Left lung (tissue), 4 donors: ENCODE measurements at regions not wholly inside any gene's neighbourhood (a gene's known extent, or its start where the extent isn't known, plus 50 kb on each side); places are given as distances from the start of the nearest gene placed in this dataset.

ENCODE experiments used
- ATAC-seq: fragments of 200-7000 bp; cut with Tn5 transposase; one replicate; pipeline ENCODE4 v1.9.1; 2020; ENCODE audit warnings: moderate library complexity
- DNase-seq, 4 donors: peaks; one replicate each; pipeline ENCODE4 v3.0.0-alpha.2; 2013 to 2020
- H3K27ac ChIP-seq, 2 donors: fragments of 200-600 bp; sonication (generic) in 1 of 2; one replicate each; pipeline versions ENCODE4 v1.5.0 to v1.8.0; 2020 to 2021
- H3K27me3 ChIP-seq, 2 donors: fragments of 200-600 bp; sonication (generic) in 1 of 2; one replicate each; pipeline versions ENCODE4 v1.5.0 to v1.8.0; 2020 to 2021
- H3K36me3 ChIP-seq, 2 donors: fragments of 200-600 bp; sonication (generic) in 1 of 2; one replicate each; pipeline versions ENCODE4 v1.5.0 to v1.8.0; 2020 to 2021
- H3K4me1 ChIP-seq, 2 donors: fragments of 200-600 bp; one replicate each; pipeline ENCODE4 v1.8.0; 2021
- H3K4me3 ChIP-seq, 2 donors: fragments of 200-600 bp; sonication (generic) in 1 of 2; one replicate each; pipeline versions ENCODE4 v1.5.0 to v1.8.0; 2020 to 2021; ENCODE audit warnings: mild to moderate bottlenecking in 1 of 2
- H3K9me3 ChIP-seq, 2 donors: fragments of 200-600 bp; sonication (generic) in 1 of 2; one replicate each; pipeline versions ENCODE4 v1.5.0 to v1.8.0; 2020 to 2021
- CTCF ChIP-seq, 2 donors: fragments of 200-600 bp; sonication (generic) in 1 of 2; IDR thresholded peaks; one replicate each; pipeline versions ENCODE4 v1.5.0 to v1.8.0; 2021; ENCODE audit warnings: antibody characterized with exemption in 2 of 2
- intact Hi-C, 2 donors: fragments of 100-400 bp; cut with DNase I; formaldehyde crosslinking; loops; one replicate each; pipeline versions ENCODE4 v1.11.2 to v1.14.2; 2022
- donor health status: DM: no; HTN: yes; CAD: no.
- donor health status: DM: no; HTN: no; CAD: no.

GRCh38 chr2:60273836-60274235 lies 279.6 kb downstream of the BCL11A start:
- H3K4me1 ChIP-seq = no peaks in the 10 kb centered on the region
- no peak for TF ChIP-seq CTCF (IDR thresholded peaks at IDR 0.05)
- H3K27ac ChIP-seq = no peak overlapping the region
- DNase-seq (no peak), ATAC-seq (no peak)
- H3K4me3 ChIP-seq = no peak overlapping the region
- intact Hi-C loops = no loop called here
- no peaks in the 10 kb centered on the region for H3K27me3 ChIP-seq
- H3K9me3 ChIP-seq = peaks cover 0 to 12% of the 10 kb centered on the region in 2 donors
- no peaks in the 10 kb centered on the region for H3K36me3 ChIP-seq

- peaks cover 0 to 12% of the 10 kb centered on the region in 2 donors for H3K9me3 ChIP-seq
- no peaks in the 10 kb centered on the region for H3K4me1 ChIP-seq
- no peak overlapping the region for H3K27ac ChIP-seq
- intact Hi-C loops = no loop called here
- TF ChIP-seq CTCF (IDR thresholded peaks at IDR 0.05) = no peak
- H3K4me3 ChIP-seq = no peak overlapping the region
- DNase-seq = no peak
- H3K36me3 ChIP-seq = no peaks in the 10 kb centered on the region
- no peak for ATAC-seq
- no peaks in the 10 kb centered on the region for H3K27me3 ChIP-seq
Measured at GRCh38 chr2:60271713-60272112, 281.7 kb downstream of the BCL11A start.

GRCh38 chr2:60271131-60271530 lies 282.3 kb downstream of the BCL11A start:
- Histone ChIP-seq H3K27me3 (no peaks in the 10 kb centered on the region), H3K4me3 (no peak overlapping the region), H3K27ac (no peak overlapping the region), H3K4me1 (no peaks in the 10 kb centered on the region), H3K9me3 (peaks cover 0 to 12% of the 10 kb centered on the region in 2 donors), H3K36me3 (no peaks in the 10 kb centered on the region)
- ATAC-seq (no peak), DNase-seq (no peak)
- TF ChIP-seq CTCF (IDR thresholded peaks at IDR 0.05) = no peak
- intact Hi-C loops = no loop called here

- Histone ChIP-seq H3K27ac (no peak overlapping the region), H3K9me3 (no peaks in the 10 kb centered on the region), H3K4me1 (no peaks in the 10 kb centered on the region), H3K36me3 (no peaks in the 10 kb centered on the region), H3K4me3 (no peak overlapping the region), H3K27me3 (no peaks in the 10 kb centered on the region)
- intact Hi-C loops = no loop called here
- TF ChIP-seq CTCF (IDR thresholded peaks at IDR 0.05) = no peak
- ATAC-seq (no peak), DNase-seq (no peak)
Measured at GRCh38 chr2:60268661-60269060, 284.8 kb downstream of the BCL11A start.

GRCh38 chr2:60268032-60268431 lies 285.4 kb downstream of the BCL11A start:
- no peaks in the 10 kb centered on the region for H3K9me3 ChIP-seq
- H3K27ac ChIP-seq = no peak overlapping the region
- intact Hi-C loops = no loop called here
- TF ChIP-seq CTCF (IDR thresholded peaks at IDR 0.05) = no peak
- no peaks in the 10 kb centered on the region for H3K36me3 ChIP-seq
- H3K27me3 ChIP-seq = no peaks in the 10 kb centered on the region
- no peaks in the 10 kb centered on the region for H3K4me1 ChIP-seq
- H3K4me3 ChIP-seq = no peak overlapping the region
- no peak for ATAC-seq
- no peak for DNase-seq
